Fibroblast of skin of right quadriceps (primary cell): ENCODE measurements at regions not wholly inside any gene's neighbourhood (a gene's known extent, or its start where the extent isn't known, plus 50 kb on each side); places are given as distances from the start of the nearest gene placed in this dataset.

Experiments used
- DNase-seq: peaks from one replicate; pipeline ENCODE4 v3.0.0-alpha.2; 2013

DNA sequence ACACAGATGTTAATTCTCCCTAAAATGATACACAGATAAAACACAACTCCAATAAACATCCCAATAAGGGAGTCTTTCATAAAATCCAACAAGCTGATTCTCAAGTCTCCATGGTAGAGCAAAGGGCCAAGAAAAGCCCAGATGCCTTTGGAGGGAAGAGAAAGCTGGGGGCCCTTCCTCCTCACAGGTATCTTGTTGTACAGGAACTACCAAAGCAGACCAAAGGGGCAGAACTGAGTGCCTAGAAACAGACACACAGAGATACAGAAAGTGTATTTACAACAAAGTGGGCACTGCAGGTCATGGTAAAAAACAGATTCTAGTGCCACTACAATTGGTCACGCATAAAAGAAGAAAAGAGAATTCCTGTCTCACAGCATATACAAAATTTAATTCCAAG is 87.2 kb upstream of the NSMCE3 start:
- DNase-seq, result no peak

DNA sequence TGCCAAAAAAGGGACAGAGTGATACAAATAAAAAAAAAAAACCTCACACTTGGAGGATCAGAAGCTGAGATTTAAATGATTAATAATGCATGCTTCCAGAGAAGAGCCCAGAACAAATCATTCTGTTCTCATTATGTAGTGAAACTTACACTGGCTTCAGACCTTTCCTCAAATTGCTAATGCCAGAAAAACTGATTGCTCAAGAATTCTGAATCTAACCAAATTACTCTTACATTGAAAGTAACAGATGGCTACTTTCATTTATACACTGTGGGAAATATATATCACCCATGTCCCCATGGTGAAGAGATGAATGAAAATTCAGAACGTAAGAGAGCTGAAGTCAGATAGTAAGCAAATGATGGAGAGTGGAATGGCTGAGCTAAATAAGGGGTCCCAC is 85.9 kb upstream of the NSMCE3 start:
- DNase-seq, result no peak

DNA sequence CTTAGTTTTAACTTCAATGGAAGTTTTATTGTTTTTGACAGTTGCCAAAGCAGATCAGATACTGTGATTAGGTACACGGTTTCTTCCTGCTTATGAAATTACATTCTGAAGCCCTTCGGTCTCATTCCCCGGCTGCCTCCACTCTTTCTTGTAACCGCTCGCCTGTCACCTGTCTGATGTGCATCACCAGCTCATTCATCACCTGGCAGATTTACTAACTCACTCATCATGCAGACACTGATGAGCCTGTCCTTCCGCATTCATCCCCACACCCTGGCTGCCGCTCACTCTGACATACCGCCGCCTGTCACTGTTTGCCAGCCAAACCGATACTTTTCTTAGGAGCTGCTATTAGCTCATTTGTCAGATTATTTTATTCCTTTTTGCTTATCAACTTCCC is 82.8 kb upstream of the NSMCE3 start:
- no peak for DNase-seq

DNA sequence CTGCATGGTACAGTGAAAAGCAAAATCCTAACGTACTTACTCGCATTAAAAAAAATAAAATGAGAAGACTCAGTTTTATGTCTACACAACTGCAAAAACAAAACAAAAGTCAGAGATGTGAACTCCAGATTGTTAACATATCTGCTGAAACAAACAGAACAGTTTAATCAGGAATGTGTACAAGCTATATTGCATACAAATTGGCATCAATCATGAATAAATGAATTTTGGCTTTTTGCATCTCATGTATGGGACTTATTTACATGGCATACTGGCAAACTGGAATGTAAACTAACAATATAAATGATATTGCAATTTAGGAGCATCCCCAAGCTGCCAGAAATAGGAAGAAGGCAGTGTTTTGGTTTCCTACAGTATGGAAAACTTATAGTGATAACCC is 79.6 kb upstream of the NSMCE3 start:
- no peak for DNase-seq

DNA sequence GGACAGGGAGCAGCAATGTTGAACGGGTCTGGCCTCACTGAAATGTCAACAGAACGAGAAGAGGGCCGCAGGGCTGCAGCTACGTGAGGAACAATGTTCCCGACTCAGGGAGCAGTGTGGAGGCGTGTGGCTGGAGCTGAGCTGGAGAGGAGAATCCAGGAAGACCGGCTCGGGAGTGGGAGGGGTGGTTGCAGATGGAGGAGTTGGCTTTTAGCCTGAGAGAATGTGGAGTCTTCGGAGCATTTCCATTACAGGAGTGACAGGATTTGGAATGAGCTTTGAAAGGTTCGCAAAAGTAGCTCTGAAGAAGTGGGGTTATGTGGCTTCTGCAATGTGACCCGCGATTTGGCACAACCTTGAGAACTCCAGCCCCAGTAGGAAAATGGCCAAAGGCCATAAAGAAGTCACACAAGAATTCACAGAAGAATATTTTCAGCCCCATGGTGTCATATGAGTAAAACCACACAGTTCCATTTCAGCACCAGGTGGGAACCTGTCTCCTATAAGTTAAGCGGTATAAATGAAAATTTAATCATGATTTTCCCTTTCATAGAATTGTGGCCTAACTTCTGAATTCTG is 78.8 kb upstream of the NSMCE3 start:
- DNase-seq, result peak; percentile 55

DNA sequence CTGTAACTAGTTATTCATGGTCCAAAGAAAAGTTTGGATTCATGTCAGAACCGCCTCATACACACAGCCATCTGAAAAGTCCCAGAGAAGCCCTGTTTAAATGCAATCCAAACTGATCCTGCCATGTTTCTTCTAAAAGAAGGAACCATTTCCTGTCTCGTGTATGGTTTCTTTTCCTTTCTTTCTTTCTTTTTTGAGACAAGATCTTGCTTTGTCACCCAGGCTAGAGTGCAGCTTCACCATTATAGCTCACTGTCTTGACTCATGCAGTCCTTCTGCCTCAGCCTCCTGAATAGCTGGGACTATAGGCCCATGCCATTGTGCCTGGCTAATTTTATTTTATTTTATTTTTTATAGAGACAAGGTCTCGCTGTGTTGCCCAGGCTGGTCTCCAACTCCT is 77.4 kb upstream of the NSMCE3 start:
- DNase-seq, result no peak

DNA sequence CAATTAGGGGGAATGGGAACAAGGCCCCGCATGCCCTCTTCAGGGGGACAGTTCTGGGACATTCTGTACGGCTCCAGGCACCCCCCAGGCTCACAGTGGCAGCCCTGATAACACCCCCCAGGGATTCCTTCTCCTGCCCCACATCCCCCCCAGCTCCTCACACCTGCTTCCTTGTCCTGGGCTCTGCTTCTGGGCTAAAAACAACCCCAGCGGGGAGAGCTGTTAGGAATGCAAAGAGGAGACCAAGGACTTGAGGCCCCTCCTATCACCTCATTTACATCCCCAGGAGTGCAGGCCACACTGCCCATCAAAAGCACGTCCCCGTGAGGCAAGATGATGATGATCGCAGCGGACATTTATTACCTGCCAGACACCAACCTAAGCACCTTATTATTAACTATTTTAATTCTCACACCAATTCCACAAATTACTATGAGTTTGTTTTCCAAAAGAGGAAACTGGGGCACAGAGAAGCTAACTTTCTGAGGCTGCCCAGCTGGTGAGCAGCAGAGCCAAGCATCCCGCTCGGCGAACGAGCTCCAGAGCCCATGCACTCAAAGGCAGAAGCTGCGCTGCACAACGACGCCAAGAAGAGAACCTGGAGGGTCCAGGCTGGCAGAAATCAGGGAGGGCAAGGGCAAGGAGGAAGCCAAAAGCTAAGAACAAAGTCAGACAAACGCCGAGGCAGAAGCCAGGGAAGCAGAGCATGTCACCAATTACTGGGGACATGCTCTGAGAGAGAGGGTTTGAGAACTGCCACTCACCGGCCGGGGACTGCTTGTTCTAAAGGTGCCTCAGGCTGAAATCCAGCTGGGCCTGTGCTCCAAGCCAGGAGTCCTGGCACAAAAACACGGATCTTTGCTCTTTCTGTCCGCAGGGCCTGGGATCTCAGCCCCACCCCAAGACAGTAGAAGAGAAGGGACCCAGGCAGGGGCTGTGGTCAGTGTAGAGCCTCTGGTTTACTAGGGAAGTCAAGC is 76.2 kb upstream of the NSMCE3 start:
- no peak for DNase-seq

DNA sequence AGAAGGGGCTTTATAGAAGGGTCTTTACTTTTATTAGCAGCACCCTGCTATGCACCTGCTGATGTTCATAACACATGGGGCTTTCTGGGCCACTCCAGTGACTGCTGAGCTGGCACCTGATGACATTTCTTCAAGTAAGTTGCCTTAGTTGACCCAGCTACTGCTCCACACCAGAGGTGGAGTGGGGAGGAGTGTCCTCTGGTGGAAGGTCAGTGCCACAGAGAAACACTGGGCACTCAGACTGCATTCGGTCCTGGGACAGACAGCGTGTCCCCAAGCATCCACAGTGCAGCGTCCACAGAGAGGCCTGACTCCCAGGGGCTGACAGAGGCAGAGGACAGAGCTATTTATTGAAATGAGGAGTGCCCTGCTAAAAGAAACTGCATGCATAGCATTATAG is 74.9 kb upstream of the NSMCE3 start:
- no peak for DNase-seq

DNA sequence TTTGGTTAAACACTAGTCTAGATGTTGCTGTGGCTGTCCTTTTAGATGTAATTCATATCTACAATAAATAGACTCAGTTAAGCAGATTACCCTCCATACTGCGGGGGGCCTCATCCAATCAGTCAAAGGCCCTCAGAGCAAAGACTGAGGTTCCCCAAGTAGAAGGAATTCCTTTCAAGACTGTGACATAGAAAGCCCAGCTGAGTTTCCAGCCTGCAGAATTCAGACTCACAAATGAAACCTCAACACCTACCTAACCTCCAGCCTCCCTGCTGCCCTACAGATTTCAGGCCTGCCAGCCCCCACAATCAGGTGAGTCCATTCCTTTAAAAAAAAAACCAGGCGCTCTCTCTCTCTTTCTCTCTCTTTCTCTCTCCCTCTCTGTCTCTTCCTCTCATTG is 73.6 kb upstream of the NSMCE3 start:
- no peak for DNase-seq

DNA sequence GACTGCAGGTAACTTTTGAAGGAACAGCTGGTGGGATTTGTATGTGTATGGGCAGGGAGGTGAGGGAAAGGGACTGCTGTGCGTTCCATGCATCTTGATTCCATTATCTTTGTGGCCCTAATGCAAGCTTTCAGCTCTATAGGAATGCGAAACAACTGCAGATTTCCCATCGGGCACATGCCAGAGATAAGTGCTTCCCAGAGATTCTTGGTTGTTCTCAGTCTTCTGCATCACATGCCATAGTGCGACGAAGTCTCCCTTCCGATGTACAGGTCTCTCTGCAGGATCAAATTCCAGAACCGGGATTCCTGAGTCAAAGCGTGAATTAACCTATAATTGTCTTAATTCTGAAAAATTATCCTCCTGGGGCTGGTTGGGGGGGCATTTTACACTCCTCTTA is 72.6 kb upstream of the NSMCE3 start:
- DNase-seq, result no peak

DNA sequence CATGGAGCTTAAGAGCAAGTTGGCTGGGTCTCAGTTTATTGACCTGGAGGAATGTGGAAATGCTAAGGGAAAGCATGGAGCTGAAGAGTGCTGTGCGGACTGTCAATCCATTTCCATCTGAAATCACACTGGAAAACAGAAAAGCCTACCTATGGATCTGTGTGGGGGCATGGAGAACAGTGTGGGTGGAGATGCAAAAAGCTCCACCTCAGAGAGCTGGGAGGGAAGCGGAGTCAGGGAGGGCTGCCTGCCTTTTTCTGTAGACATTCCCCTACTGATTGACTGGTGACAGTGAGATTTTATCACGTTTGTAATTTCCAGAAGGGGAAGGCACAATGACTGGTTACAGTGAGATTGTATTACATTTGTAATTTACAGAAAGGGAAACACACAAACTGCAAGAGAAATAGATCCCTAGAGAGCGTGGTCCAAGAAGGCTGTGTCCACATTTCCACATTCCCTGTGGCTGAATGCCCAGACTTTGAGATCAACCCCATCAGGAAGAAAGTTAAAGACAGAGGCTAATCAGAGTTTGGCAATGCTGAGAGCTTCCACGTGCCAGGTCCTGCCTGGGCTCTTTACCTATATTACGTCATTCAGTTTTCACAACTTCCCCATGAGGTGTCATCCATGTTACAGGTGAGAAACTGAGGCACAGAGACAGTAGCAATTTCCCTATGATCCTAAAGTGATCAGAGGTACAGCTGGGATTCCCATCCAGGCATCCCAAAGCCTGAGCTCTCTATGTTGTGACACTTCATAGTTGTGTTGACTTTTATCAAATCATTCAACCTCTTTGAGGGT is 67.7 kb upstream of the NSMCE3 start:
- peak; percentile 78 for DNase-seq

DNA sequence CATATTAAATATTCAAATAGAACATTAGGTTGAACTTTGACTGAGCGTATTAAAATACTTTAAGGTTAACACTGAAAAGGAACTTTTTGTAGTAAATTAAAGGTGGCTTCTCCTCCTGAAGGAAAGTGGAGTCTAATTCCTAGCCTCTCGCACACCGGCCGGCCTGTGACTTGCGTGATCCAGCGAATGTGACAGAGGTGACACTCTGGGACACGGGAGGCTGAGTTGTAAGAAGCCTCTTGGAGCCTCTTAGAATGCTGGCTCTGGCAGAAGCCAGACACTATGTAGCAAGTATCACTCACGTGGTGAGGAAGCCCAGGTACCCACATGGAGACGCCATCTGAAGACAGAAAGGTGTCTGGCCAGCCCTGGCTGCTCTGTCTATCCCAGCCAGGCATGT is 64.9 kb upstream of the NSMCE3 start:
- DNase-seq, result no peak

DNA sequence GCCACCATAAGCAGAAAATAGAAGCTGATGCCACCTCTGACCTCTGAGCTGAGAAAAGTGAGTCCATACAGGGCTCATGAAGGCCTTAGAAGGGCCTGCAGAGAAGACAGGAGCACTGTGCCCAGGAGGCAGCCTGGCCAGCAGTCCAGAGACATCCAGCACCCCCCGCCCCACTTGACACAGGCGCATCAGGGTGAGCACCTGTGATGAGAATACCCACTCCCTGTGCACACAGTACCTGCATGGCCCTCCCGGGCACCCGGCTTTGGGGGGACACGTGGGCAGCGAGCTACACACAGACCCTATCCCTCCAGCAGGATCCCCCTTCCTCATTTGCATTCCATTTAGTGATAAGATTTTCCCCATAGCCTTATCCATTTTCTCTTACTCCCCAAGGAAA is 63.6 kb upstream of the NSMCE3 start:
- no peak for DNase-seq

DNA sequence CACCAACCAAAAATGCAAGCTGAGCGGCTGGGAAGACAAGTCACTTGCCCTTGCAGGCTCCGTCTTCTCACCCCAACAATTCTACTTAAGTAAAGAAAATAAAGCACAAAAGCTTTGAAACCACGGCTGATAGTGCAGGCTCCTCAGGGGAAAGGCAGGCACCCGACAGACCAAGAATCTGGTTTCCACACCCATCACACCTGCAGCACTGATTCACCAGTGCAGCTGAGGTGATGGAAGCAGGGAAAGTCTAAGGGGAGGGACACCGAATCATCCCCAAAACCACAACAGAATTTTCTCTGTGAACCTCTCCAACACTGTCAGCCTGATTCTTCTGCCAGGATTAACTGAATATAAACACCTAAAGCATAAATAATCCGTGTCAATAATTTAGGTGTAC is 62.0 kb upstream of the NSMCE3 start:
- no peak for DNase-seq

DNA sequence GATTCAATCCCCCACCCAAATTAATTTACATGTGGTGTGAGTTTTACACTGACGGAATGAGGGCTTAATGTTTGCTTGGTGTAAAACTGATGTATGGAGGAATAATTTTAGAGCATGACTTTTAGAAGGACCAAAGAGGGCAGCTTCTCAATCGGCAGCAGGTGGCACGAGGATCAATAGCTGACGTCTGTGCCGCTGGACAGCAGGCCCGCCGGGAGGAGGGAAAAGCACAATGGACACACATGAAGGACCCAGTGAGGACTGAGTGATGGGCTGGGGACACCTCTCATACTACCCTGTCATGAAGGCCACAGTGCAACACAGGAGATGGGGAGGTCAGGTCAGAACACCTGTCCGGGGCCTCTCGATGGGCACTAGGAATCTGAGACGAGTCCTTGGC is 61.4 kb upstream of the NSMCE3 start:
- DNase-seq, result no peak

DNA sequence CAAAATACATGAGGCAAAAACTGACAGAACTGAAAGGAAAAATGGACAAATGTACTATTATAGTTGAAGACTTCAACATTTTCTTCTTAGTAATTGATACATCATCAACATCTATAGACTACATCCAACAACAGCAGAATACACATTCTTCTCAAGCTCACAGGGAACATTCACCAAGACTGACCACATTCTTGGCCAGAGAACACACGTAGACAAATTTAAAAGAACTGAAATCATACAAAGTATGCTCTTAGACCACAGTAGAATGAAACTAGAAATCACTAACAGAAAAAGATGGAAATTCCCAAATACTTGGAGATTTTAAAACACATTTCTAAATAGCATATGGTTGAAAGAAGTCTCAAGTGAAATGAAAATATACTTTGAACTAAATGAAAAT is 55.1 kb upstream of the NSMCE3 start:
- DNase-seq, result no peak

DNA sequence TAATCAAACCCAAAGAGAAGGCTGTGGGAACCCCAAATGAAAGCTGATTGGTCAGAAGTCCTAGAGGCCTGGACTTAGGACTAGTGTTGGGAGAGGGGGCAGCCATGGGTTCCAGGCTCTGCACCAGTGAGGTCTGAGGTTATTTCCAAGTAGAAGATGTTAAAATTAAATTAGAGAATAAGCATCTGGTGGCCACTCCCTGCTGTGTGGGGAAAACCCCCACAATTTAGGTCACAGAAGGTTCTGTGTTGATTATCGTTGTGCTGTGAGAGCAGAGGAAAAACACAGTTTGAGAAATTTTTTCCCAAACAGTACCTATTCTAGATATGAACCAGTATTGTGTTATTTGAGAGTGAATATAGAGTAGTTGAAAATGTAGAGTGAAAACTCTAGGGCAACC is 53.9 kb upstream of the NSMCE3 start:
- no peak for DNase-seq

DNA sequence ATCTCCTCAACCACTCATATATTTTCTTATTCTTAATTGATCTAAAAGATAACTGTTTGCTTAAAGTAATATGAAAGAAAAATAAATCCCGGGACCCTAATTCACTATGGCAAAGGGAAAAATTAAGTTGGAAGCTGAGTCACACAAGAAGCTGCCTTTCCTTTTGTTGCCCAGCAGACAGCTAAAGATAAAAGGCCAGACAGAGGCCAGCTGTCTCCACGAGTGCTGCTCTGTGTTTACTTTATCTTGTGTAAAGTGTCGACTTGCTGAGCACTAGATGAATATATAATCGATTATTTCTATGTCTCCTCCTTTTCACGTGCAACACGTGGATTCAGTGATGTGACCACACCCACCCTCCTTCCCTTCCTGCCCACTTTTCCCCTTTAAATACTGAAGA is 52.8 kb upstream of the NSMCE3 start:
- no peak for DNase-seq

DNA sequence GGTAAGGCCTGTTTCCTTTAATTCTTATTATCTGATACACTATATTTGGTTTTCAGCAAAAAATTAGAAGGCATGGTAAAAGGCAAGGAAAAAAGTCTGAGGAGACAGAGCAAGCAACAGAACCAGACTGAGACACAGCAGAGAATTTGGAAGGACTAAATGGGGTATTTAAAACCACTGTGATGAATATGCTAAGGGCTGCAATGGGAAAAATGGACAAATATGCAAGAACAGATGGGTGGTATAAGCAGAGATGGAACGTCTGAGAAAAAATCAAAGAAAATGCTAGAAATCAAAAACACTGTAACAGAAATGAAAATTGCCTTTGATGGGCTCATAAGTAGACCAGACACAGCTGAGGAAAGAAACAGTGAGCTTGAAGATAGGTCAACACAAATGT is 50.8 kb upstream of the NSMCE3 start:
- DNase-seq, result no peak

DNA sequence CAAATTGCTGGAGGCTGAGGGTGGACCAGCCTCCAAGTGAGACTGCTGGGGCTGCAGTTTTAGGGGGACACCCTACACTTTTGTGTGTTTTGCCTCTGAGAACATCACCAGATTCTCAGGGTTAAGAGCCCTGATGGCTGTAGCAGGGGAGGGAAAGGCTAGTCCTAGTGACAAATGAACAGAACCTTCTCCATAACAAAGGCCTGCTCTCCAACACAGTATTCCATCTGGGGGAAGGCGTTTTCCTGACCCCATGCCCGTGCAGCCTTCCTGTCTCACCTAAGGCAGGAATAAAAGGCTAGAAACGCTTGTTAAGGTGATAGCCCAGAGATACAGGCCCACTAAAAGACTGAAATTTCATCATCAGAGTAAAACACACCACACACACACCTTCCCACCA is 50.2 kb upstream of the NSMCE3 start:
- DNase-seq, result no peak
